ENCODE measurements at regions not wholly inside any gene's neighbourhood (a gene's known extent, or its start where the extent isn't known, plus 50 kb on each side); places are given as distances from the start of the nearest gene placed in this dataset.

GRCh38 chr5:153893817-153894216 is 144.9 kb downstream of the FAM114A2 start:
- Histone ChIP-seq H3K4me3 (no peak overlapping the region), H3K27ac (replicated peaks in 1 of 4) (no peak overlapping the region), H3K4me1 (peaks cover 0 to 4% (median 0%) of the 10 kb centered on the region in 4 donors), H3K36me3 (no peaks in the 10 kb centered on the region), H3K9me3 (no peaks in the 10 kb centered on the region), H3K27me3 (no peaks in the 10 kb centered on the region)
- TF ChIP-seq EP300 (IDR thresholded peaks at IDR 0.05) (no peak), POLR2A (IDR thresholded peaks at IDR 0.05; ENCODE audit: low read depth) (no peak), POLR2AphosphoS5 (IDR thresholded peaks at IDR 0.05) (no peak), CTCF (IDR thresholded peaks at IDR 0.05) (no peak)
- peak; percentile 75 for DNase-seq (ENCODE audit: extremely low spot score)
- WGBS = 92% methylated on average over 5 of the region's 5 CpGs
- intact Hi-C loops (cut with DNase I) = no loop called here

GRCh38 chr5:153891394-153891793 is 147.3 kb downstream of the FAM114A2 start:
- intact Hi-C loops (cut with DNase I) = no loop called here
- TF ChIP-seq EP300 (IDR thresholded peaks at IDR 0.05) (no peak), POLR2A (IDR thresholded peaks at IDR 0.05; ENCODE audit: low read depth) (no peak), POLR2AphosphoS5 (IDR thresholded peaks at IDR 0.05) (no peak), CTCF (IDR thresholded peaks at IDR 0.05) (no peak)
- peaks cover 0 to 1% (median 0%) of the 10 kb centered on the region in 4 donors for H3K4me1 ChIP-seq

GRCh38 chr5:153888781-153889180 is 149.9 kb downstream of the FAM114A2 start:
- TF ChIP-seq POLR2AphosphoS5 (IDR thresholded peaks at IDR 0.05) = no peak
- TF ChIP-seq EP300 (IDR thresholded peaks at IDR 0.05) = no peak
- no peak for TF ChIP-seq POLR2A (IDR thresholded peaks at IDR 0.05; ENCODE audit: low read depth)
- no peak for TF ChIP-seq CTCF (IDR thresholded peaks at IDR 0.05)
- no peak overlapping the region for H3K27ac ChIP-seq (replicated peaks in 1 of 4)
- H3K9me3 ChIP-seq = no peaks in the 10 kb centered on the region
- H3K4me3 ChIP-seq = no peak overlapping the region
- no peaks in the 10 kb centered on the region for H3K36me3 ChIP-seq
- no peaks in the 10 kb centered on the region for H3K4me1 ChIP-seq
- WGBS = 78% methylated on average over 5 of the region's 5 CpGs
- peak; percentile 57 for DNase-seq (ENCODE audit: extremely low spot score)
- H3K27me3 ChIP-seq = no peaks in the 10 kb centered on the region
- intact Hi-C loops (cut with DNase I) = no loop called here

More at GRCh38 chr5:153891394-153891793, 147.3 kb downstream of the FAM114A2 start:
- no peaks in the 10 kb centered on the region for H3K27me3 ChIP-seq
- H3K36me3 ChIP-seq = no peaks in the 10 kb centered on the region
- DNase-seq (ENCODE audit: extremely low spot score) = peak; percentile 81
- H3K4me3 ChIP-seq = no peak overlapping the region
- no peaks in the 10 kb centered on the region for H3K9me3 ChIP-seq
- H3K27ac ChIP-seq (replicated peaks in 1 of 4) = no peak overlapping the region

GRCh38 chr5:153885141-153885540 is 153.6 kb downstream of the FAM114A2 start:
- Histone ChIP-seq H3K36me3 (no peaks in the 10 kb centered on the region), H3K4me1 (peaks cover 0 to 3% (median 0%) of the 10 kb centered on the region in 4 donors), H3K27me3 (no peaks in the 10 kb centered on the region), H3K27ac (replicated peaks in 1 of 4) (no peak overlapping the region), H3K9me3 (no peaks in the 10 kb centered on the region), H3K4me3 (no peak overlapping the region)
- intact Hi-C loops (cut with DNase I) = no loop called here
- 87% methylated on average over 3 of the region's 3 CpGs for WGBS
- DNase-seq (ENCODE audit: extremely low spot score) = peak; percentile 5
- no peak for TF ChIP-seq POLR2A (IDR thresholded peaks at IDR 0.05; ENCODE audit: low read depth)
- no peak for TF ChIP-seq EP300 (IDR thresholded peaks at IDR 0.05)
- no peak for TF ChIP-seq CTCF (IDR thresholded peaks at IDR 0.05)
- TF ChIP-seq POLR2AphosphoS5 (IDR thresholded peaks at IDR 0.05) = no peak

- 92% methylated on average over 4 of the region's 4 CpGs for WGBS
- intact Hi-C loops (cut with DNase I) = no loop called here
- TF ChIP-seq EP300 (IDR thresholded peaks at IDR 0.05) (no peak), POLR2A (IDR thresholded peaks at IDR 0.05; ENCODE audit: low read depth) (no peak), CTCF (IDR thresholded peaks at IDR 0.05) (no peak), POLR2AphosphoS5 (IDR thresholded peaks at IDR 0.05) (no peak)
- peak; percentile 37 for DNase-seq (ENCODE audit: extremely low spot score)
- peaks cover 0 to 8% (median 0%) of the 10 kb centered on the region in 4 donors for H3K4me1 ChIP-seq
- no peaks in the 10 kb centered on the region for H3K9me3 ChIP-seq
- no peak overlapping the region for H3K4me3 ChIP-seq
- H3K27me3 ChIP-seq = no peaks in the 10 kb centered on the region
- no peak overlapping the region for H3K27ac ChIP-seq (replicated peaks in 1 of 4)
- H3K36me3 ChIP-seq = no peaks in the 10 kb centered on the region
Measured at GRCh38 chr5:153884612-153884957, 154.1 kb downstream of the FAM114A2 start.
